Glutamatergic neuron (in vitro differentiated cells): ENCODE measurements at regions not wholly inside any gene's neighbourhood (a gene's known extent, or its start where the extent isn't known, plus 50 kb on each side); places are given as distances from the start of the nearest gene placed in this dataset.

ENCODE experiments used
- DNase-seq: peaks from one replicate; pipeline ENCODE4 v3.0.0; 2022
- H3K27ac Mint-ChIP-seq: one replicate; pipeline ENCODE4 v1.8.0; 2020; ENCODE audit warnings: mild to moderate bottlenecking, mixed read lengths, inconsistent platforms; ENCODE audit not compliant: unreplicated experiment
- H3K27me3 Mint-ChIP-seq: one replicate; pipeline ENCODE4 v1.8.0; 2020; ENCODE audit warnings: mild to moderate bottlenecking, moderate library complexity, mixed read lengths, inconsistent platforms; ENCODE audit not compliant: unreplicated experiment
- H3K36me3 Mint-ChIP-seq: one replicate; pipeline ENCODE4 v1.8.0; 2020; ENCODE audit warnings: mild to moderate bottlenecking, mixed read lengths, inconsistent platforms; ENCODE audit not compliant: unreplicated experiment
- H3K4me1 Mint-ChIP-seq: one replicate; pipeline ENCODE4 v1.8.0; 2020; ENCODE audit warnings: mild to moderate bottlenecking, low read depth, mixed read lengths, inconsistent platforms; ENCODE audit not compliant: unreplicated experiment
- H3K4me3 Mint-ChIP-seq: one replicate; pipeline ENCODE4 v1.8.0; 2020; ENCODE audit warnings: mild to moderate bottlenecking, mixed read lengths, inconsistent platforms; ENCODE audit not compliant: unreplicated experiment
- H3K9me3 Mint-ChIP-seq: one replicate; pipeline ENCODE4 v1.8.0; 2020; ENCODE audit warnings: mild to moderate bottlenecking, moderate library complexity, mixed read lengths, inconsistent platforms; ENCODE audit not compliant: unreplicated experiment
- TF ChIP-seq, protein P1 (sequence below): fragments of 200-600 bp; sonication (generic); IDR thresholded peaks from one replicate; pipeline ENCODE4 v1.5.0; 2021; ENCODE audit not compliant: partially characterized antibody, unreplicated experiment

DNA sequence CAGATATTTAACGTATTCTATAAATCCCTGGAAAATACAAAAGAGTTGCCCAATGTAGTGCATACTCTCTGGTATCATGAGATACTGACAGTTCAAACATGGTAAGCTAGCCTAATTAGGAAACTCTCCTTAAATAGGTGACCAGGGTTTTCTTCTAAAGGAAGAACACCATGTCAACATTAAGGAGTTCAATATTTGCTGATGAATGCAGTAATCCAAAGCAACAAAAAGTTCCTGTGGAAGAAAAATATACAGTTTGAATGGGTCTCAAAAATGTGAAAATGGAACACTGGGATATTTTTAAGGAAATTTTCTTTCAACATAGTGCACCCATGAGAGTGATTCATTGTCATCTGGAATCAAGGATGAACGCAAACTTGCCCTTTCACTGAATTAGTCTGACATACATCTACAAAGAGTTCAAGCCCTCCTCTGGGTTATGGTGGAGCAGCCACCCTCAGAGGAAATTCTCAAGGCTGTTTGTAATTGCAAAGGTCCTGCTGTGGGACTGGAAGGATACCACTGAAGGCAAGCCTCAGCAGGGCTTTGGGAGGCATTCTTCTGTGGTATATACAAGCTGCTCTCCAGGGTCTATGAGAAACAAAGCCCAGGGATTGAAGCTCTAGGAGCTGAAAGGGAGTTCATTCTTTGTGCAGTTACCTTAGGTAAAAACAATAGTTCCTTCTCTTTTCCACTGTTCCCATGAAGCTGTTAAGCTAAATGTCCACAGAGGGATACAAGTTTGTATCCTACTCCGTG lies 700.3 kb downstream of the TUSC7 start:
- Mint-ChIP-seq H3K4me3 (no peak overlapping the region), H3K9me3 (no peaks in the 10 kb centered on the region), H3K27me3 (no peaks in the 10 kb centered on the region), H3K36me3 (no peaks in the 10 kb centered on the region), H3K4me1 (peaks cover 10% of the 10 kb centered on the region), H3K27ac (no peak overlapping the region)
- no peak for DNase-seq
- TF ChIP-seq, protein P1, sequence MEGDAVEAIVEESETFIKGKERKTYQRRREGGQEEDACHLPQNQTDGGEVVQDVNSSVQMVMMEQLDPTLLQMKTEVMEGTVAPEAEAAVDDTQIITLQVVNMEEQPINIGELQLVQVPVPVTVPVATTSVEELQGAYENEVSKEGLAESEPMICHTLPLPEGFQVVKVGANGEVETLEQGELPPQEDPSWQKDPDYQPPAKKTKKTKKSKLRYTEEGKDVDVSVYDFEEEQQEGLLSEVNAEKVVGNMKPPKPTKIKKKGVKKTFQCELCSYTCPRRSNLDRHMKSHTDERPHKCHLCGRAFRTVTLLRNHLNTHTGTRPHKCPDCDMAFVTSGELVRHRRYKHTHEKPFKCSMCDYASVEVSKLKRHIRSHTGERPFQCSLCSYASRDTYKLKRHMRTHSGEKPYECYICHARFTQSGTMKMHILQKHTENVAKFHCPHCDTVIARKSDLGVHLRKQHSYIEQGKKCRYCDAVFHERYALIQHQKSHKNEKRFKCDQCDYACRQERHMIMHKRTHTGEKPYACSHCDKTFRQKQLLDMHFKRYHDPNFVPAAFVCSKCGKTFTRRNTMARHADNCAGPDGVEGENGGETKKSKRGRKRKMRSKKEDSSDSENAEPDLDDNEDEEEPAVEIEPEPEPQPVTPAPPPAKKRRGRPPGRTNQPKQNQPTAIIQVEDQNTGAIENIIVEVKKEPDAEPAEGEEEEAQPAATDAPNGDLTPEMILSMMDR, result no peak

DNA sequence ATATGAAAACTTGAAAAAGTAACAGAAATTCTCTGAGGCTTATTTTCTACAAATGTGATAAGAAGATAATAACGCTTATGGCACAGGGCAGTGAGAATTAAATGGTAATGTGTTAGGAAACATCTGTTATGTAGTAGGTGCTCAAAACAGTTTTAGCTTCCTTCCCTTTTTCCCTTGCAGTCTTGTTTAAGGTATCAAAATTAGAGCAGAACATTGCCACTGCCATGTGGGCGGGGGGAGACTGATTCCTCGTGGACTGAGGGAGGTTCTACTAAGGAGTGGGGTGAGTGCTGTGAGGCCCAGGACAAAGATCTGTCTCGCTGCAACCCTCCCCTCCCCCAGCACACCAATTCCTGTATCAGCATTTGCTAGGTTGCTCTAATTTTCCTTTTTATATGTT lies 702.4 kb downstream of the TUSC7 start:
- Mint-ChIP-seq H3K27me3 (no peaks in the 10 kb centered on the region), H3K36me3 (no peaks in the 10 kb centered on the region), H3K4me1 (peaks cover 10% of the 10 kb centered on the region), H3K27ac (no peak overlapping the region), H3K9me3 (no peaks in the 10 kb centered on the region), H3K4me3 (no peak overlapping the region)
- no peak for DNase-seq
- TF ChIP-seq, protein P1, result no peak

DNA sequence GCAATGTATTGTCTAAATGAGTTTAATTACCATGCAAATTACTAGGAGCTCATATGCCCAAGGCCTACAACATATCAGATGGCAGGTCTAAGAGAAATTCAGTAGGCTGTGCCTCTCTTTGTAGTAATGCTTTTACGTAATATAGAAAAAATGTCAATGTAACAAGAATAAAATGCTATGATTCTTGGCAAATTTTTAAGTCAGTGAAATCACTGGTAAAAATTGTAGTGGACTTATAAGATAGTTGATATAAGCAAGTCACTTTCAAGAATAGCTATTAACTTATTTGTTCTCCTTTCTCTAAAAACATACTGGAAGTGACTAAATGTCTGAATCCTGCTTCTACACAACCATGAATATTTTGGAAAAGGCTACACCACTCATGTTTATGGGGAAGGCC lies 707.8 kb downstream of the TUSC7 start:
- Mint-ChIP-seq H3K4me3 (no peak overlapping the region), H3K27ac (no peak overlapping the region), H3K9me3 (no peaks in the 10 kb centered on the region), H3K27me3 (no peaks in the 10 kb centered on the region), H3K4me1 (peaks cover 3% of the 10 kb centered on the region), H3K36me3 (no peaks in the 10 kb centered on the region)
- no peak for DNase-seq
- TF ChIP-seq, protein P1, result no peak

DNA sequence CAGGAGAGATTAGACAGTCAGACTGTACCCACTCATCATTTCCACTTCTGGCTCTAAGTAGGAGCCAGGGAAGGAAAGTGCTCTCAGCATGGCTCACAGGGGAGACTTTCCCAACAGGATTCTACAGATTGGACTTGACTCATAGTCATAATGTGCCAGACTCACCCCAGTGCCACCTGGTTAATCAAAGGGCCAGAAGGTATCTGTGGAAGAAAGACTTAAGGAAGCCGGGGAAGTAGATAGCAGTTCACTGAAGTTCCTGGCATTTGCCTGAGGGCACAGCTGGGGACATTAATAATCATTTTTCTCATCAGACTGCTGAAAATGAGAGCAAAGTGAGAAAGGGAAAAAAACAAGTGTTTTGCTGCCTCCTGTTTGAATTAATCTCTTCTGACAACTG lies 717.5 kb downstream of the TUSC7 start:
- no peaks in the 10 kb centered on the region for H3K27me3 Mint-ChIP-seq
- H3K4me3 Mint-ChIP-seq, result no peak overlapping the region
- no peaks in the 10 kb centered on the region for H3K36me3 Mint-ChIP-seq

DNA sequence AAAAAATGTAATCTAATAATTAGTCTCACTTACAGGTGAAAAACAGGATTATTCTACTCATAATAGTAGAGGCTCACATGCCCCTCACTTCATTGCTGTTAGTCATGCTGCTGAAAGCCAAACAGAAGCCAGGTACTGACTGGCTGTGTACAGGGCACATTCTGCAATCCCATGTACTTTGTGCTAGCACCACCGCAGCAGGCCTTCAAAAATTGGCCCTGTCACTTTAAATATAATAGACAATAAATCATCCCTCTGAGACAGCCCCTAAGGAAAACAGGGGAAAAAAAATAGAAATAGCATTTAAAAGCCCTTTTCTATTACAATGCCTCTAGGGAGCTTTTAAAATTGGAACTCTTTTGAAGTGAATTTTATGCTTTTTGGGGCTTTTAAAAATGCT lies 723.8 kb downstream of the TUSC7 start:
- Mint-ChIP-seq H3K4me3 (no peak overlapping the region), H3K27me3 (peaks cover 6% of the 10 kb centered on the region), H3K27ac (no peak overlapping the region), H3K9me3 (no peaks in the 10 kb centered on the region), H3K36me3 (no peaks in the 10 kb centered on the region), H3K4me1 (peaks cover 20% of the 10 kb centered on the region)
- no peak for DNase-seq
- TF ChIP-seq, protein P1, result no peak

More for the DNA sequence above, 717.5 kb downstream of the TUSC7 start:
- TF ChIP-seq, protein P1, result no peak
- Mint-ChIP-seq H3K9me3 (no peaks in the 10 kb centered on the region), H3K4me1 (peaks cover 7% of the 10 kb centered on the region), H3K27ac (no peak overlapping the region)
- no peak for DNase-seq
